Ovary (tissue), 3 donors: ENCODE measurements at regions not wholly inside any gene's neighbourhood (a gene's known extent, or its start where the extent isn't known, plus 50 kb on each side); places are given as distances from the start of the nearest gene placed in this dataset.

Experiments
- EP300 ChIP-seq: sonication (generic); formaldehyde crosslinking; IDR thresholded peaks from one replicate; pipeline ENCODE4 v1.6.1; 2017; ENCODE audit warnings: antibody characterized with exemption
- POLR2A ChIP-seq: fragments of 450-650 bp; IDR thresholded peaks from one replicate; pipeline ENCODE4 v1.6.1; 2017; ENCODE audit warnings: antibody characterized with exemption, mild to moderate bottlenecking, moderate library complexity
- TF ChIP-seq, protein P1 (sequence below), 3 donors: fragments of 450-650 bp in 2 of 3; fragments of 200-600 bp in 1 of 3; IDR thresholded peaks; one replicate each; pipeline versions ENCODE4 v1.5.1 to v1.8.0; 2016 to 2022; ENCODE audit warnings: antibody characterized with exemption in 3 of 3, mild to moderate bottlenecking in 1 of 3
- donor health status: DM: no; HTN: no; CAD: no.

DNA sequence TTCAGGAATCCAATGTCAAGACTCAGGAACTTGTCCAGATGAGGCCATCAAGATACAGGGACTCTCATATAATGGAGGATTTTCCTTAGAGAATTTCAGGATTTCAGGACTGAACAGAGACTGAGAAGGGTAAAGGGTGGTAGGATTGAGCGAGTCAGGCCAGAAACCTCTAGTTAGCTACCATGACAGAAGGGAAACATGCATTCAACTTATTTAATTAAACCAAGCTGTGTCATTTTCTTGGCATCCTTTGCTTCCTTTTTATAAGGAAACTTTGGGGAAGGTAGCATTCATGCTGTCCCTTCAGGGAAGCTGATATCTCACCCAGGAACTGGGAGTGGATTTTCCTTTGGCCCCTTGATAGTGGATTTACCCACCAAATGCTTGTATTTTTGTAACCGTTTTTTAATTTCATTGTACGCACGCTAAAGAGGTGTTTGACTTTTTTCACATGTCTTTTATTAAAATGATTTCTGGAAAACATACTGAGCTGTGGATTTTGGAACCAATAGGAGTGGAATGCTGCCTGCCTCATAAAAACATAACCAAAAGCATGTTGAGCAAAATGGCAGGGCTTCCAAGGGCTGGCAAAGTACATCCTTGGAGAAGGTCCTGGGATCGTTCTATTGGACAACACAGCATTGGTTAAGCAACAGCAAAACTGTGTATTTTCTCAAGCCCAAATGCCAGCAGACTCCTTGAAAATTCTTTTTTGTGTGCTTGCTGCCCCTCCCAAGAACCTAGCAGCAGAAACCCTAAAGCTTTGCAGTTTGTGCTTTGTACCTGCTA is 104.5 kb downstream of the CXCL12 start:
- TF ChIP-seq, protein P1, sequence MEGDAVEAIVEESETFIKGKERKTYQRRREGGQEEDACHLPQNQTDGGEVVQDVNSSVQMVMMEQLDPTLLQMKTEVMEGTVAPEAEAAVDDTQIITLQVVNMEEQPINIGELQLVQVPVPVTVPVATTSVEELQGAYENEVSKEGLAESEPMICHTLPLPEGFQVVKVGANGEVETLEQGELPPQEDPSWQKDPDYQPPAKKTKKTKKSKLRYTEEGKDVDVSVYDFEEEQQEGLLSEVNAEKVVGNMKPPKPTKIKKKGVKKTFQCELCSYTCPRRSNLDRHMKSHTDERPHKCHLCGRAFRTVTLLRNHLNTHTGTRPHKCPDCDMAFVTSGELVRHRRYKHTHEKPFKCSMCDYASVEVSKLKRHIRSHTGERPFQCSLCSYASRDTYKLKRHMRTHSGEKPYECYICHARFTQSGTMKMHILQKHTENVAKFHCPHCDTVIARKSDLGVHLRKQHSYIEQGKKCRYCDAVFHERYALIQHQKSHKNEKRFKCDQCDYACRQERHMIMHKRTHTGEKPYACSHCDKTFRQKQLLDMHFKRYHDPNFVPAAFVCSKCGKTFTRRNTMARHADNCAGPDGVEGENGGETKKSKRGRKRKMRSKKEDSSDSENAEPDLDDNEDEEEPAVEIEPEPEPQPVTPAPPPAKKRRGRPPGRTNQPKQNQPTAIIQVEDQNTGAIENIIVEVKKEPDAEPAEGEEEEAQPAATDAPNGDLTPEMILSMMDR (IDR thresholded peaks at IDR 0.05): no peak
- no peak for TF ChIP-seq POLR2A
- no peak for TF ChIP-seq EP300
